Lower leg skin (tissue), 3 donors: ENCODE measurements at regions not wholly inside any gene's neighbourhood (a gene's known extent, or its start where the extent isn't known, plus 50 kb on each side); places are given as distances from the start of the nearest gene placed in this dataset.

Experiments
- CTCF ChIP-seq, 3 donors: fragments of 450-650 bp; IDR thresholded peaks; one replicate each; pipeline ENCODE4 v1.5.1; 2016; ENCODE audit warnings: antibody characterized with exemption in 3 of 3, mild to moderate bottlenecking in 3 of 3, moderate library complexity in 2 of 3
- POLR2A ChIP-seq, 2 donors: fragments of 450-650 bp; IDR thresholded peaks; one replicate each; pipeline ENCODE4 v1.6.1; 2016 to 2017; ENCODE audit warnings: antibody characterized with exemption in 2 of 2, mild to moderate bottlenecking in 1 of 2, moderate library complexity in 1 of 2

DNA sequence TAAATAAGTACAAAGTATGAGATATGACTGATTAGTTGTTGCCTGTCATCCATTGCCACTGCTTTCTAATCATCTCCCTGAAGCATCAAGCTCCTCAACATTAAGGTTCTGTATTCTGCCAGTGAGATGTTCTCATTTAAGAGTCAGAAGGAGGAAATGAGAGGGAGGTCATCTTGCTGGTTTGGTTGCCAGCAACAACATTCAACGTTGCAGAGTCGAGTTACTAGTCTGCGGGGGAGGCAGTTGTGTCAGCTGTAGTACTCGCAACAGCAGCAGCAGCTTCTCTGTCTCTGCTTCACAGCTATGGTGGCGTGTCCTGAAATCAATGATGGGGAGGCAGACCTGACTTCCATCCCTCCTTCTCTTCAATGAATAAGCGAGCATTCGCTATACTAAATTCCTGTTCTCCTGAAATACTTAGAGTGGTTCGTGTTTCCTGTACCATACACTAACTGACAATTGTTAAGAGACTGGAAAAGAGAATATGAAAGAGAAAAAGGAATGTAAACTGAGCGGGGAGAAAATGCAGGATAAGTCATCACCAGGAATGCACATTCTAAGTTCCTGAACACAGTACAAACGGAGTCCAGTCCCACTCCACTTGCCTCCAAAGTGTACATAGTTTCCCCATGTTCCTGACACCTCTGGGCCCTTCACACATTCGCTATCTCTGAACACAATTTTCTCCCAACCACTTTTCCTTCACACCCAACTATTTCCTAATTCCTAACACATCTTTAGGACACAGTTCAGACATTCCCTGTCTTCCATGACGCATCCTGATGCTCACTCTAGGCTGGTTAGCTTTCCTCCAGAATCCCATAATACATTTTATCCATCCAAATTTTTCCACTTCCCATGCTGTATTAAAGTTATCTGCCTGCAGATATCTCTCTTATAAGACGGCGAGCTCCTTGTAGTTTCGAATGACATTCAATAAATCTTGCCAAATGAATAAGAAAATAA, 263.0 kb downstream of the KLF12 start:
- TF ChIP-seq CTCF (IDR thresholded peaks at IDR 0.05) = no peak
- TF ChIP-seq POLR2A (IDR thresholded peaks at IDR 0.05) = no peak
